HUES64 (cell line): ENCODE measurements at regions not wholly inside any gene's neighbourhood (a gene's known extent, or its start where the extent isn't known, plus 50 kb on each side); places are given as distances from the start of the nearest gene placed in this dataset.

Experiments used
- H3K27ac ChIP-seq: 2 replicates; pipeline ENCODE4 v1.7.0; 2013; ENCODE audit warnings: low read depth, low read length, inconsistent platforms
- H3K27me3 ChIP-seq: 2 replicates; pipeline ENCODE4 v1.6.1; 2013; ENCODE audit warnings: mild to moderate bottlenecking, low read length; ENCODE audit not compliant: insufficient read depth
- H3K36me3 ChIP-seq: 2 replicates; pipeline ENCODE4 v1.6.1; 2013; ENCODE audit warnings: mild to moderate bottlenecking, low read length; ENCODE audit not compliant: insufficient read depth
- H3K4me1 ChIP-seq: 2 replicates; pipeline ENCODE4 v1.6.1; 2013; ENCODE audit warnings: mild to moderate bottlenecking, low read length, moderate library complexity; ENCODE audit not compliant: insufficient read depth
- H3K4me3 ChIP-seq: 2 replicates; pipeline ENCODE4 v1.5.1; 2013; ENCODE audit warnings: mild to moderate bottlenecking, low read length, moderate library complexity
- H3K9ac ChIP-seq: 2 replicates; pipeline ENCODE4 v1.6.1; 2013; ENCODE audit warnings: mild to moderate bottlenecking, low read depth, low read length
- H3K9me3 ChIP-seq: 2 replicates; pipeline ENCODE4 v1.6.1; 2013; ENCODE audit warnings: low read depth, low read length; ENCODE audit not compliant: insufficient read depth
- WGBS: fragments of 150-250, 120-280 bp; methylation state at CpG from one replicate; pipeline ENCODE4 v1.1.7; 2013; ENCODE audit warnings: missing lambda C conversion rate; 5-methylcytosine and 5-hydroxymethylcytosine counted together

DNA sequence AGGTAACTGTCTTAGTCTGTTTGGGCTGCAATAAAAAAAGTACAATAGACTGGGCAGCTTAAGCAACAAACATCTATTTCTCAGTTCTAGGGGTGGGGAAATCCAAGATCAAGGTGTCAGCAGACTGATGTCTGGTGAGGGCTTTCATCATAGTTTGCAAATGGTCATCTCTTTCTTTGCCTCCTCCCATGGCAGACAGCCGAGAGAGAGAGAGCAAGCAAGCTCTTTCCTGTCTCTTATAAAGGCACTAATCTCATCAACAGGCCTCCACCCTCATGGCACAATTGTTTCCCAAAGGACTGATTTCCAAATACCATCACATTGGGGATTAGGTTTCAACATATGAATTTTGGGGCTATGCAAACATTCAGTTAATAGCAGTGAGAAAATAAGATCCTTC, 445.6 kb upstream of the FLRT2 start:
- H3K36me3 ChIP-seq: no peaks in the 10 kb centered on the region
- WGBS: 94% methylated on average over 1 of the region's 1 CpG
- H3K4me3 ChIP-seq: no peak overlapping the region
- no peaks in the 10 kb centered on the region for H3K9me3 ChIP-seq
- H3K9ac ChIP-seq: no peak overlapping the region
- no peak overlapping the region for H3K27ac ChIP-seq
- no peaks in the 10 kb centered on the region for H3K4me1 ChIP-seq
- no peaks in the 10 kb centered on the region for H3K27me3 ChIP-seq

DNA sequence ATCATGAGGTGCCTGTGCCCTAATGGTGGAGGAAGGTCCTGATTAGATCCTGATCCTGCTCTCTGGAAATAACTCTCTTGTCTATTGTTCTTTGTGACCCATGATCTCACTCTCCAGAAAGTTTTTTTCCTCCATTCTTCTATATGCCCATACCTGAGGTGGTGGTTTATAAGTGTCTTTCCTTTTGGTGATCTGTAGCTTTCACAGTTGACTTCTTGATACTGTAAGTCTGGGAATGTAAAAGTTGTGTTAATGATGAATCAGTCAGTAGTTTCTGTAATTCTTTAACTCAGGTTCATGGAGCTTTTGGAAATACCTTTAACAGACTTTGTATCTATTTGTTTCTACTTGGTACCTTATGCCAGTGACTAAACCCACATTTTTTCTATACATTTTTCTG, 444.0 kb upstream of the FLRT2 start:
- Histone ChIP-seq H3K36me3 (no peaks in the 10 kb centered on the region), H3K27ac (no peak overlapping the region), H3K27me3 (no peaks in the 10 kb centered on the region), H3K4me3 (no peak overlapping the region), H3K4me1 (no peaks in the 10 kb centered on the region), H3K9me3 (no peaks in the 10 kb centered on the region), H3K9ac (no peak overlapping the region)

DNA sequence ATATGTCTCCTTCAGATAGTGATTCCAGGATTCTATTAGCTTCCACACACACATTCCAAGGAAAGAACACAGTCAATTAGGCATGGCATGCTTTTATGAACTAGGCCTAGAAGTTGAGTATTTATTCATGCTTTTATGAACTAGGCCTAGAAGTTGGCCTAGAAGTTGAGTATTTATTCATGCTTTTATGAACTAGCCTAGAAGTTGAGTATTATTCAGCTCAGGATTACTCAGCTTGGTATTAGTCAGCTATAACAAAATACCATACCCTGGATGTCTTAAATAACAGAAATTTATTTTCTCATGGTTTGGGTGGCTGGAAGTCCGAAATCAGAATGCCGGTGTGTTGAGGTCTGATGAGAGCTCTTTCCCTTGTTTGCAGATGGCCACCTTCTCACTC, 442.7 kb upstream of the FLRT2 start:
- no peak overlapping the region for H3K27ac ChIP-seq
- H3K27me3 ChIP-seq: no peaks in the 10 kb centered on the region
- H3K9ac ChIP-seq: no peak overlapping the region
- H3K36me3 ChIP-seq: no peaks in the 10 kb centered on the region
- 0% methylated on average over 1 of the region's 2 CpGs for WGBS
- no peak overlapping the region for H3K4me3 ChIP-seq
- no peaks in the 10 kb centered on the region for H3K9me3 ChIP-seq
- H3K4me1 ChIP-seq: no peaks in the 10 kb centered on the region

DNA sequence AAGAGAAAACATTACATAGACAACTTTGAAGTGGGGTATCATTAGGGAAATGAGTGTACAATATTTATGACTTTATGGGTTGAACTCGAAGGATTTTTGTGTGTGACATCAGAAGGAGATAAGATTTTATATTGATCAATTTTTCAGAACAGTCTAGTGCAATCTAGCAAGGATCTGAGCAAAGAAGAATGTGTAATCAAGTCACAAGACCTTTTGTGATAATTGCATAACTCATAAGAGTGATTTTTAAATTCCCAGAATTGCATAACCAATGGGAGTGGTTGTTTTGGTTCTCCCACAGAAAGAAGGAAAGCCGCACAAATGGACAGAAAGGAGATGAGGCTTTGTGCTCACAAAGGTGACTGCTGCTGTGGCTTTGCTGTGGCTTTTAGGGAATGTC, 441.8 kb upstream of the FLRT2 start:
- Histone ChIP-seq H3K4me3 (no peak overlapping the region), H3K4me1 (no peaks in the 10 kb centered on the region), H3K27ac (no peak overlapping the region), H3K9ac (no peak overlapping the region), H3K27me3 (no peaks in the 10 kb centered on the region), H3K9me3 (no peaks in the 10 kb centered on the region), H3K36me3 (no peaks in the 10 kb centered on the region)
- 95% methylated on average over 2 of the region's 2 CpGs for WGBS

DNA sequence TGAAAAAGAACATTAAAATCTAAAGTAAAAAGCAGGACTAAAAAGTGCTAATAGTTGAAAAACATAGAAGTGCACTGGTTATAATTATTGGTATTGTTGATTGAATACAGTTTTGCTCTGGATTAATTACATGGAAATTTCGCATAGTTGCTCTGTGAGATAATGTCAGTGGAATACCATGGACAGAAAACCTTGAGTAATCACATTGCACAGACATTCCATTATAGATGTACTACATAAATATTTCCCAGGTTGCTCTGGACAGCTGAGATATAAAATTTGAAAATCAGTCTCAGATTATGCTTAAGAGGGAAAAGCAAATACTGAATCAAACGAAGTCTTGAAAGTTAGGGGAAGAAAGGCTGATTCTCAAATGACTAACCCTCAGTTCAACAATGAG, 439.3 kb upstream of the FLRT2 start:
- Histone ChIP-seq H3K4me3 (no peak overlapping the region), H3K27ac (no peak overlapping the region), H3K4me1 (no peaks in the 10 kb centered on the region), H3K9me3 (no peaks in the 10 kb centered on the region), H3K27me3 (no peaks in the 10 kb centered on the region), H3K9ac (no peak overlapping the region), H3K36me3 (no peaks in the 10 kb centered on the region)
- WGBS: 88% methylated on average over 2 of the region's 2 CpGs

- no peak overlapping the region for H3K9ac ChIP-seq
- no peak overlapping the region for H3K27ac ChIP-seq
- no peak overlapping the region for H3K4me3 ChIP-seq
- no peaks in the 10 kb centered on the region for H3K9me3 ChIP-seq
- WGBS: 92% methylated on average over 4 of the region's 5 CpGs
- no peaks in the 10 kb centered on the region for H3K36me3 ChIP-seq
- H3K27me3 ChIP-seq: no peaks in the 10 kb centered on the region
- H3K4me1 ChIP-seq: no peaks in the 10 kb centered on the region
Observed at GRCh38 chr14:85093631-85094330, 436.2 kb upstream of the FLRT2 start.

GRCh38 chr14:85102591-85102990, 427.4 kb upstream of the FLRT2 start:
- 100% methylated on average over 1 of the region's 1 CpG for WGBS
- Histone ChIP-seq H3K9ac (no peak overlapping the region), H3K9me3 (no peaks in the 10 kb centered on the region)

GRCh38 chr14:85106506-85106905, 423.4 kb upstream of the FLRT2 start:
- H3K4me1 ChIP-seq: no peaks in the 10 kb centered on the region
- H3K9ac ChIP-seq: no peak overlapping the region
- H3K27me3 ChIP-seq: no peaks in the 10 kb centered on the region
- 93% methylated on average over 2 of the region's 2 CpGs for WGBS
- H3K9me3 ChIP-seq: 0 out of 2 replicates have a peak, but pooled peaks cover 5% of the 10 kb centered on the region
- no peaks in the 10 kb centered on the region for H3K36me3 ChIP-seq
- H3K4me3 ChIP-seq: no peak overlapping the region
- no peak overlapping the region for H3K27ac ChIP-seq

More at GRCh38 chr14:85102591-85102990, 427.4 kb upstream of the FLRT2 start:
- no peaks in the 10 kb centered on the region for H3K4me1 ChIP-seq
- no peak overlapping the region for H3K4me3 ChIP-seq
- no peak overlapping the region for H3K27ac ChIP-seq
- H3K27me3 ChIP-seq: no peaks in the 10 kb centered on the region
- no peaks in the 10 kb centered on the region for H3K36me3 ChIP-seq

DNA sequence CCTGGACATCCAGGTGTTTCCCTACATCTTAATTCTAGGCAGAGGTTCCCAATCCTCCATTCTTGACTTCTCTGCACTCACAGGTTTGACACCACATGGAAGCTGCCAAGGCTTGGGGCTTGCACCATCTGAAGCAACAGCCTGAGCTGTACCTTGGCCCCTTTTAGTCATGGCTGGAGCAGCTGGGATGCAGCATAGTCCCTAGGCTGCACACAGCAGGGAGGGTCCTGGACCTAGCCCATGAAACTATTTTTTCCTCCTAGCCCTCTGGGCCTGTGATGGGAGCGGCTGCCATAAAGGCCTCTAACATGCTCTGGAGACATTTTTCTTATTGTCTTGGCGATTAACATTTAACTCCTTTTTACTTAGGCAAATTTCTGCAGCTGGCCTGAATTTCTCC, 417.2 kb upstream of the FLRT2 start:
- Histone ChIP-seq H3K4me3 (no peak overlapping the region), H3K36me3 (no peaks in the 10 kb centered on the region), H3K9me3 (peaks cover 24% of the 10 kb centered on the region), H3K27me3 (no peaks in the 10 kb centered on the region), H3K9ac (no peak overlapping the region), H3K27ac (no peak overlapping the region), H3K4me1 (no peaks in the 10 kb centered on the region)
- 92% methylated on average over 2 of the region's 2 CpGs for WGBS

- H3K36me3 ChIP-seq: no peaks in the 10 kb centered on the region
- no peak overlapping the region for H3K27ac ChIP-seq
- H3K4me1 ChIP-seq: no peaks in the 10 kb centered on the region
- H3K27me3 ChIP-seq: no peaks in the 10 kb centered on the region
- peaks cover 24% of the 10 kb centered on the region for H3K9me3 ChIP-seq
- WGBS: no CpG with 5 or more reads among the region's 1 CpG
- no peak overlapping the region for H3K9ac ChIP-seq
- no peak overlapping the region for H3K4me3 ChIP-seq
Observed at GRCh38 chr14:85115921-85116320, 414.0 kb upstream of the FLRT2 start.

DNA sequence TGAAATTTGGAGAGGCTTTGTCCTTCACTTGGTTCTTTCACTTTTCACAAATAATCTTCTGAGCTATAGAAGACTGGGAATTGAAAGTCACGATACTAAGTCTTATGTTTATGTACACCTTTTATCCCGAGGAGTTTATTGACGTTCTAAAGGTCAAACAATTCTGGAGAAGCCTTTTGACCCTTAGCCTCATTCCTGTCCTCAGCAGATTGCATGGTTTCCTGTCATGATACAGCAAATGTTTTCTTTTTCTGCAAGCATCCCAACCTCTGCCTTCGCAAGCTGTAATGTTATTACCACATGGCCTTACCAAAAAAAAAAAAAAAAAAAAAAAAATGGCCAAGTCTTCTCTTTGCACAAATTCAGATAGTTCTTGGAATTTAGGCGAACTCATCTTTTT, 411.7 kb upstream of the FLRT2 start:
- WGBS: 80% methylated on average over 4 of the region's 5 CpGs

GRCh38 chr14:85122690-85123089, 407.3 kb upstream of the FLRT2 start:
- Histone ChIP-seq H3K27ac (no peak overlapping the region), H3K9me3 (no peaks in the 10 kb centered on the region), H3K9ac (no peak overlapping the region), H3K4me3 (no peak overlapping the region), H3K4me1 (peaks cover 8% of the 10 kb centered on the region; the same call in 1 of the 2 replicates), H3K36me3 (no peaks in the 10 kb centered on the region), H3K27me3 (no peaks in the 10 kb centered on the region)

More for the DNA sequence above, 411.7 kb upstream of the FLRT2 start:
- Histone ChIP-seq H3K4me1 (no peaks in the 10 kb centered on the region), H3K9me3 (peaks cover 7% of the 10 kb centered on the region), H3K4me3 (no peak overlapping the region), H3K27me3 (no peaks in the 10 kb centered on the region), H3K36me3 (no peaks in the 10 kb centered on the region), H3K27ac (no peak overlapping the region), H3K9ac (no peak overlapping the region)
